ENCODE measurements at regions not wholly inside any gene's neighbourhood (a gene's known extent, or its start where the extent isn't known, plus 50 kb on each side); places are given as distances from the start of the nearest gene placed in this dataset.

GRCh38 chr14:64639340-64639821, 64.8 kb upstream of the PLEKHG3 start:
- intact Hi-C loops (cut with micrococcal nuclease): loop anchor here (5.0 kb wide), 1 partner anchor 297 kb away; no protein-coding TSS in a partner anchor
- H3K27me3 Mint-ChIP-seq: peaks cover 4% of the 10 kb centered on the region
- DNase-seq: no peak
- no peak for ATAC-seq
- no peaks in the 10 kb centered on the region for H3K9me3 Mint-ChIP-seq
- H3K27ac Mint-ChIP-seq: no peak overlapping the region
- CTCF ChIA-PET: no interaction called here
- POLR2A ChIA-PET: no interaction called here
- peaks cover 6% of the 10 kb centered on the region for H3K4me1 Mint-ChIP-seq (ENCODE audit: low read depth)
- TF ChIP-seq CTCF (IDR thresholded peaks at IDR 0.05): no peak
- H3K4me3 Mint-ChIP-seq: no peak overlapping the region
- H3K36me3 Mint-ChIP-seq (ENCODE audit: low read depth): no peaks in the 10 kb centered on the region

GRCh38 chr14:64640839-64641238, 63.4 kb upstream of the PLEKHG3 start:
- DNase-seq (no peak), ATAC-seq (no peak)
- Mint-ChIP-seq H3K27ac (no peak overlapping the region), H3K4me3 (no peak overlapping the region), H3K4me1 (ENCODE audit: low read depth) (peaks cover 6% of the 10 kb centered on the region), H3K36me3 (ENCODE audit: low read depth) (no peaks in the 10 kb centered on the region), H3K27me3 (peaks cover 4% of the 10 kb centered on the region), H3K9me3 (no peaks in the 10 kb centered on the region)
- intact Hi-C loops (cut with micrococcal nuclease): no loop called here
- ChIA-PET CTCF (interaction anchor here (1.1 kb wide), 1 partner anchor 297 kb away, joined by 3 read pairs; no protein-coding TSS in a partner anchor), POLR2A (no interaction called here)
- no peak for TF ChIP-seq CTCF (IDR thresholded peaks at IDR 0.05)

GRCh38 chr14:64641760-64642159, 62.5 kb upstream of the PLEKHG3 start:
- Mint-ChIP-seq H3K4me1 (ENCODE audit: low read depth) (peaks cover 2% of the 10 kb centered on the region), H3K27me3 (peaks cover 4% of the 10 kb centered on the region), H3K4me3 (no peak overlapping the region), H3K27ac (no peak overlapping the region), H3K9me3 (no peaks in the 10 kb centered on the region), H3K36me3 (ENCODE audit: low read depth) (no peaks in the 10 kb centered on the region)
- TF ChIP-seq CTCF (IDR thresholded peaks at IDR 0.05): no peak
- DNase-seq (no peak), ATAC-seq (no peak)
- ChIA-PET CTCF (interaction anchor here (1.1 kb wide), 1 partner anchor 298 kb away, joined by 3 read pairs; no protein-coding TSS in a partner anchor), POLR2A (no interaction called here)
- intact Hi-C loops (cut with micrococcal nuclease): no loop called here

GRCh38 chr14:64643709-64644108, 60.5 kb upstream of the PLEKHG3 start:
- Mint-ChIP-seq H3K27ac (no peak overlapping the region), H3K4me3 (no peak overlapping the region), H3K4me1 (ENCODE audit: low read depth) (no peaks in the 10 kb centered on the region), H3K9me3 (no peaks in the 10 kb centered on the region), H3K36me3 (ENCODE audit: low read depth) (no peaks in the 10 kb centered on the region), H3K27me3 (peaks cover 3% of the 10 kb centered on the region)
- ChIA-PET POLR2A (no interaction called here), CTCF (interaction anchor here (1.1 to 2.6 kb wide), 4 partner anchors 14 to 300 kb away, joined by 3 to 9 read pairs (median 5); no protein-coding TSS in a partner anchor)
- DNase-seq (no peak), ATAC-seq (no peak)
- intact Hi-C loops (cut with micrococcal nuclease): no loop called here
- TF ChIP-seq CTCF (IDR thresholded peaks at IDR 0.05): no peak

GRCh38 chr14:64644629-64645028, 59.6 kb upstream of the PLEKHG3 start:
- intact Hi-C loops (cut with micrococcal nuclease): no loop called here
- ATAC-seq (no peak), DNase-seq (no peak)
- H3K9me3 Mint-ChIP-seq: no peaks in the 10 kb centered on the region
- H3K27ac Mint-ChIP-seq: no peak overlapping the region
- no peak for TF ChIP-seq CTCF (IDR thresholded peaks at IDR 0.05)
- H3K4me3 Mint-ChIP-seq: no peak overlapping the region
- peaks cover 3% of the 10 kb centered on the region for H3K27me3 Mint-ChIP-seq
- ChIA-PET CTCF (interaction anchor here (1.1 to 2.6 kb wide), 3 partner anchors 8 to 27 kb away, joined by 3 to 9 read pairs (median 6); no protein-coding TSS in a partner anchor), POLR2A (no interaction called here)
- no peaks in the 10 kb centered on the region for H3K4me1 Mint-ChIP-seq (ENCODE audit: low read depth)
- H3K36me3 Mint-ChIP-seq (ENCODE audit: low read depth): no peaks in the 10 kb centered on the region

Measured in activated CD8-positive, alpha-beta T cell treated with anti-CD3 and anti-CD28 coated beads for 36 hours (primary cell).